Epithelial cell of proximal tubule (primary cell): ENCODE measurements at regions not wholly inside any gene's neighbourhood (a gene's known extent, or its start where the extent isn't known, plus 50 kb on each side); places are given as distances from the start of the nearest gene placed in this dataset.

Experiments used
- DNase-seq: peaks from one replicate; pipeline ENCODE4 v3.0.0-alpha.2; 2011; ENCODE audit warnings: low read depth
- H3K4me3 ChIP-seq: 2 replicates; pipeline ENCODE4 v1.5.1; 2011; ENCODE audit warnings: low read depth, mild to moderate bottlenecking, low read length
- TF ChIP-seq, protein P1 (sequence below): conservative IDR thresholded peaks from 2 replicates; pipeline ENCODE4 v1.5.1; 2012; ENCODE audit warnings: low read depth, mild to moderate bottlenecking, low read length

GRCh38 chr10:21399392-21400035 is 126.0 kb downstream of the SKIDA1 start:
- DNase-seq, result peak; percentile 22
- no peak overlapping the region for H3K4me3 ChIP-seq
- TF ChIP-seq, protein P1, sequence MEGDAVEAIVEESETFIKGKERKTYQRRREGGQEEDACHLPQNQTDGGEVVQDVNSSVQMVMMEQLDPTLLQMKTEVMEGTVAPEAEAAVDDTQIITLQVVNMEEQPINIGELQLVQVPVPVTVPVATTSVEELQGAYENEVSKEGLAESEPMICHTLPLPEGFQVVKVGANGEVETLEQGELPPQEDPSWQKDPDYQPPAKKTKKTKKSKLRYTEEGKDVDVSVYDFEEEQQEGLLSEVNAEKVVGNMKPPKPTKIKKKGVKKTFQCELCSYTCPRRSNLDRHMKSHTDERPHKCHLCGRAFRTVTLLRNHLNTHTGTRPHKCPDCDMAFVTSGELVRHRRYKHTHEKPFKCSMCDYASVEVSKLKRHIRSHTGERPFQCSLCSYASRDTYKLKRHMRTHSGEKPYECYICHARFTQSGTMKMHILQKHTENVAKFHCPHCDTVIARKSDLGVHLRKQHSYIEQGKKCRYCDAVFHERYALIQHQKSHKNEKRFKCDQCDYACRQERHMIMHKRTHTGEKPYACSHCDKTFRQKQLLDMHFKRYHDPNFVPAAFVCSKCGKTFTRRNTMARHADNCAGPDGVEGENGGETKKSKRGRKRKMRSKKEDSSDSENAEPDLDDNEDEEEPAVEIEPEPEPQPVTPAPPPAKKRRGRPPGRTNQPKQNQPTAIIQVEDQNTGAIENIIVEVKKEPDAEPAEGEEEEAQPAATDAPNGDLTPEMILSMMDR, result no peak

GRCh38 chr10:21398563-21399231 is 126.8 kb downstream of the SKIDA1 start:
- no peak overlapping the region for H3K4me3 ChIP-seq
- TF ChIP-seq, protein P1, result no peak
- peak; percentile 31 for DNase-seq

GRCh38 chr10:21396889-21397288 is 128.6 kb downstream of the SKIDA1 start:
- no peak overlapping the region for H3K4me3 ChIP-seq
- TF ChIP-seq, protein P1, result no peak
- no peak for DNase-seq

- no peak overlapping the region for H3K4me3 ChIP-seq
- TF ChIP-seq, protein P1, result no peak
- no peak for DNase-seq
These were observed 131.6 kb downstream of the SKIDA1 start for GRCh38 chr10:21393931-21394330.

DNA sequence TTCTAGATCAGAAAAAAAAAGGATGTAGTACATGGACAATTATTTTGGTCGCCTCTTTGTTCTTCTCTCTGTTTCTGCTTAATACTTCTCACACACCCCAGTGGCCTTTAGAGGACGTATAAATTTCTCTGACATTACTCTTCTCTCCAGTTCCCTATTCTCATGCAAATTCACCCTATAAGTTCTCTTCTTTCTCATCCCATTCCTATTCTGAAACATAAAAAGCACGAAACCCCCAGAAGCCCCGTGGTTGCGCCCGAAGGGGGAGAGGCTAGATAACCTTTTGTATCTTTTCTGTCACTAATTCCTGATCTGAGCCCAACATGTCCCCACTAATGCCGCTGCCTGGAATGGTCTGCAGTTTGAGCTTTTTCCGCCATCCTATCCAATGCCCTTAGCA is 136.9 kb downstream of the SKIDA1 start:
- DNase-seq, result no peak
- TF ChIP-seq, protein P1, result no peak
- H3K4me3 ChIP-seq, result no peak overlapping the region

DNA sequence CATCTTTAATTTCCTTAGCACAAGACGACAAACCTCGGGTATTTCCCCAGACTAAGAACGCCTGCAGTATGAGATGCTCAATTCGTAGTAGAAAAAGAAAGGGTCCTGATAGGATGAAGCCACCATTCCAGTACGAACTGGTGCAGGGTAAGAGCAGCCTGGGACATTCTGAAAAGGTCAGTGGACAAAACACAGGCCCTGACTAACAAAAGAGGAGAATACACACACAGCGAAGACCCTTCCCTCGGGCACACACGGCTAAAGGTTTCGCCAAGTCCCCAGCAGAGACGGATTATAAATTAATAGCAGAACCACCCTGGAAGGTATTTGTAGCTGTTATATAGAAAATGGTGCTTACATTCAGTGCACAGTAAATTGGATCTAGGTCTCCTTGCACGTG is 137.6 kb downstream of the SKIDA1 start:
- H3K4me3 ChIP-seq, result no peak overlapping the region
- TF ChIP-seq, protein P1, result no peak
- no peak for DNase-seq
